ENCODE measurements at regions not wholly inside any gene's neighbourhood (a gene's known extent, or its start where the extent isn't known, plus 50 kb on each side); places are given as distances from the start of the nearest gene placed in this dataset.

GRCh38 chr10:91012502-91012901 is 91.6 kb upstream of the ANKRD1 start:
- no peak for TF ChIP-seq CTCF (conservative IDR thresholded peaks at IDR 0.05; ENCODE audit: low read length)
- no peak overlapping the region for H3K4me3 ChIP-seq (ENCODE audit: low read length)
- no peak for DNase-seq (ENCODE audit: low read depth)

GRCh38 chr10:91013985-91014384 is 93.1 kb upstream of the ANKRD1 start:
- H3K4me3 ChIP-seq (ENCODE audit: low read length): no peak overlapping the region
- TF ChIP-seq CTCF (conservative IDR thresholded peaks at IDR 0.05; ENCODE audit: low read length): no peak
- DNase-seq (ENCODE audit: low read depth): no peak

- no peak for DNase-seq (ENCODE audit: low read depth)
- TF ChIP-seq CTCF (conservative IDR thresholded peaks at IDR 0.05; ENCODE audit: low read length): no peak
- H3K4me3 ChIP-seq (ENCODE audit: low read length): no peak overlapping the region
Measured at GRCh38 chr10:91017198-91017597, 96.3 kb upstream of the ANKRD1 start.

- TF ChIP-seq CTCF (conservative IDR thresholded peaks at IDR 0.05; ENCODE audit: low read length): no peak
- H3K4me3 ChIP-seq (ENCODE audit: low read length): no peak overlapping the region
- no peak for DNase-seq (ENCODE audit: low read depth)
Measured at GRCh38 chr10:91021901-91022300, 101.0 kb upstream of the ANKRD1 start.

- no peak for DNase-seq (ENCODE audit: low read depth)
- TF ChIP-seq CTCF (conservative IDR thresholded peaks at IDR 0.05; ENCODE audit: low read length): no peak
- no peak overlapping the region for H3K4me3 ChIP-seq (ENCODE audit: low read length)
Measured at GRCh38 chr10:91022390-91022789, 101.5 kb upstream of the ANKRD1 start.

GRCh38 chr10:91022924-91023699 is 102.2 kb upstream of the ANKRD1 start:
- H3K4me3 ChIP-seq (ENCODE audit: low read length): no peak overlapping the region
- no peak for DNase-seq (ENCODE audit: low read depth)
- no peak for TF ChIP-seq CTCF (conservative IDR thresholded peaks at IDR 0.05; ENCODE audit: low read length)

- no peak for TF ChIP-seq CTCF (conservative IDR thresholded peaks at IDR 0.05; ENCODE audit: low read length)
- H3K4me3 ChIP-seq (ENCODE audit: low read length): no peak overlapping the region
- DNase-seq (ENCODE audit: low read depth): no peak
Measured at GRCh38 chr10:91023700-91024398, 103.0 kb upstream of the ANKRD1 start.
